Chondrocyte (in vitro differentiated cells): ENCODE measurements at regions not wholly inside any gene's neighbourhood (a gene's known extent, or its start where the extent isn't known, plus 50 kb on each side); places are given as distances from the start of the nearest gene placed in this dataset.

Experiments used
- DNase-seq: peaks from one replicate; pipeline ENCODE4 v3.0.0; 2021; ENCODE audit warnings: mixed read lengths, low spot score
- H3K27ac Mint-ChIP-seq: one replicate; pipeline ENCODE4 v1.8.0; 2021; ENCODE audit warnings: mild to moderate bottlenecking, moderate library complexity, mixed read lengths; ENCODE audit not compliant: unreplicated experiment
- H3K27me3 Mint-ChIP-seq: 2 replicates; pipeline ENCODE4 v1.8.0; 2021; ENCODE audit warnings: low read depth, mixed read lengths
- H3K36me3 Mint-ChIP-seq: 2 replicates; pipeline ENCODE4 v1.8.0; 2021; ENCODE audit warnings: low read depth, mixed read lengths
- H3K4me1 Mint-ChIP-seq: 2 replicates; pipeline ENCODE4 v1.8.0; 2021; ENCODE audit warnings: low read depth, mild to moderate bottlenecking, mixed read lengths
- H3K4me3 Mint-ChIP-seq: one replicate; pipeline ENCODE4 v1.8.0; 2021; ENCODE audit warnings: mild to moderate bottlenecking, moderate library complexity, mixed read lengths; ENCODE audit not compliant: unreplicated experiment
- H3K9me3 Mint-ChIP-seq: 2 replicates; pipeline ENCODE4 v1.8.0; 2021; ENCODE audit warnings: low read depth, mixed read lengths
- TF ChIP-seq, protein P1 (sequence below): fragments of 200-600 bp; sonication (generic); IDR thresholded peaks from 2 replicates; pipeline ENCODE4 v1.5.0; 2021; ENCODE audit warnings: antibody characterized with exemption, mild to moderate bottlenecking, moderate library complexity

GRCh38 chr15:85859671-85860070 lies 64.9 kb upstream of the KLHL25 start:
- Mint-ChIP-seq H3K4me1 (no peaks in the 10 kb centered on the region), H3K27ac (no peak overlapping the region), H3K4me3 (no peak overlapping the region), H3K36me3 (no peaks in the 10 kb centered on the region), H3K9me3 (no peaks in the 10 kb centered on the region), H3K27me3 (peaks cover 42% of the 10 kb centered on the region)
- DNase-seq: no peak
- TF ChIP-seq, protein P1, sequence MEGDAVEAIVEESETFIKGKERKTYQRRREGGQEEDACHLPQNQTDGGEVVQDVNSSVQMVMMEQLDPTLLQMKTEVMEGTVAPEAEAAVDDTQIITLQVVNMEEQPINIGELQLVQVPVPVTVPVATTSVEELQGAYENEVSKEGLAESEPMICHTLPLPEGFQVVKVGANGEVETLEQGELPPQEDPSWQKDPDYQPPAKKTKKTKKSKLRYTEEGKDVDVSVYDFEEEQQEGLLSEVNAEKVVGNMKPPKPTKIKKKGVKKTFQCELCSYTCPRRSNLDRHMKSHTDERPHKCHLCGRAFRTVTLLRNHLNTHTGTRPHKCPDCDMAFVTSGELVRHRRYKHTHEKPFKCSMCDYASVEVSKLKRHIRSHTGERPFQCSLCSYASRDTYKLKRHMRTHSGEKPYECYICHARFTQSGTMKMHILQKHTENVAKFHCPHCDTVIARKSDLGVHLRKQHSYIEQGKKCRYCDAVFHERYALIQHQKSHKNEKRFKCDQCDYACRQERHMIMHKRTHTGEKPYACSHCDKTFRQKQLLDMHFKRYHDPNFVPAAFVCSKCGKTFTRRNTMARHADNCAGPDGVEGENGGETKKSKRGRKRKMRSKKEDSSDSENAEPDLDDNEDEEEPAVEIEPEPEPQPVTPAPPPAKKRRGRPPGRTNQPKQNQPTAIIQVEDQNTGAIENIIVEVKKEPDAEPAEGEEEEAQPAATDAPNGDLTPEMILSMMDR: no peak

- TF ChIP-seq, protein P1: no peak
- Mint-ChIP-seq H3K4me1 (no peaks in the 10 kb centered on the region), H3K4me3 (no peak overlapping the region), H3K27me3 (peaks cover 45% of the 10 kb centered on the region), H3K27ac (no peak overlapping the region), H3K36me3 (no peaks in the 10 kb centered on the region), H3K9me3 (no peaks in the 10 kb centered on the region)
- no peak for DNase-seq
Observed at GRCh38 chr15:85860394-85861161, 65.9 kb upstream of the KLHL25 start.

DNA sequence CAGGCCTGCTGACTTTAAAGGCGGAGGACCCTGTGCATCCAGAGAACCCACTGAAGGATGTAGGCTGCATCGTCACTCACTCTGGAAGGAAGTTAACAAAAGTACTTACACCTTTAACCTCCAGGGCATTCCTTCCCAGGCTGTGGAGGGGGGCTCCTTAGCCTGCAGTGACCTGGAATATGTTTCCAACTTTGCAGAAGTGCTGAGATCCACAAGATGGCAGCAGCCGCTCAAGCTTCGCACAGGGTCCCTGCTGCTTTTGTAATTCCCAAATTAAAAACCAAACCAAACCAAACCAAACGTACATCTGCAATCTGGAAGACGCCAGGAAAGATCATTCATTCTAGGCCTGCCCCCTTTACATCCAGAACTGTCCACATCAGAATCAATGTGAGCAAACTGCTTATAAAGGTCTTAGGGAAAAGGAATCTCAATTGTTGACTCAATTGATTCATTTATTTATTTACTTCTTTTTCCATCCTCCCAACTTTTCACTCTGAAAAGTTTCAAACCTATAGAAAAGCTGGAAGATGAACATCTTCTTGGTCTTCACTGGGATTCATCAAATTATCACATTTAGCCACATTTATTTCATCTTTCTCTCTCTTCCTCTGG lies 70.5 kb upstream of the KLHL25 start:
- Mint-ChIP-seq H3K9me3 (no peaks in the 10 kb centered on the region), H3K27ac (no peak overlapping the region), H3K36me3 (no peaks in the 10 kb centered on the region), H3K27me3 (peaks cover 49% of the 10 kb centered on the region), H3K4me1 (no peaks in the 10 kb centered on the region), H3K4me3 (no peak overlapping the region)
- DNase-seq: no peak
- TF ChIP-seq, protein P1: peak; percentile 86

GRCh38 chr15:85867250-85867649 lies 72.5 kb upstream of the KLHL25 start:
- H3K4me1 Mint-ChIP-seq: no peaks in the 10 kb centered on the region
- H3K36me3 Mint-ChIP-seq: no peaks in the 10 kb centered on the region
- TF ChIP-seq, protein P1: no peak
- DNase-seq: no peak
- H3K4me3 Mint-ChIP-seq: no peak overlapping the region
- no peak overlapping the region for H3K27ac Mint-ChIP-seq
- H3K27me3 Mint-ChIP-seq: peaks cover 47% of the 10 kb centered on the region
- no peaks in the 10 kb centered on the region for H3K9me3 Mint-ChIP-seq

DNA sequence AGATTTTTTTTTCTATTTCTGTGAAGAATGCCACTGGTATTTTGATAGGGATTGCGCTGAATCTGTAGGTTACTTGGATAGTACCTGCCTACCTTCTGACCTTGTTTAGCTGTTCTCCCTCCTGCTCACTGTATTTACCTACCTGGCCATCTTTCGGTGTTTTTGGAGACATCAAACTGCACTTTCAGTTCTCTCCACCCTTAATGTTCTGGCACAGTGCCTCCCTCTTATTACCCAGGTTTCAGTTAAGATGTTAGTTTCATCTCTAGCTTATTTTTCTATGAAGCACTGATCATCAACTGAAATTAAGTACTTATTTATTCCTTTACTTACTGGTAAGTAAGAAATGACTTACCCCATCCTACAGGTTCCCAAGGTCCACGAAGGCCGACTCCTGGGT lies 74.4 kb upstream of the KLHL25 start:
- TF ChIP-seq, protein P1: no peak

More for the DNA sequence above, 74.4 kb upstream of the KLHL25 start:
- H3K27me3 Mint-ChIP-seq: peaks cover 46% of the 10 kb centered on the region
- no peak overlapping the region for H3K27ac Mint-ChIP-seq
- H3K4me3 Mint-ChIP-seq: no peak overlapping the region
- H3K36me3 Mint-ChIP-seq: no peaks in the 10 kb centered on the region
- DNase-seq: no peak
- no peaks in the 10 kb centered on the region for H3K9me3 Mint-ChIP-seq
- no peaks in the 10 kb centered on the region for H3K4me1 Mint-ChIP-seq
